Fibroblast of villous mesenchyme (primary cell): ENCODE measurements at regions not wholly inside any gene's neighbourhood (a gene's known extent, or its start where the extent isn't known, plus 50 kb on each side); places are given as distances from the start of the nearest gene placed in this dataset.

ENCODE experiments used
- DNase-seq: peaks from one replicate; pipeline ENCODE4 v3.0.0-alpha.2; 2010; ENCODE audit warnings: low read depth
- H3K4me3 ChIP-seq: 2 replicates; pipeline ENCODE4 v1.5.1; 2011; ENCODE audit warnings: low read depth, mild to moderate bottlenecking, low read length
- CTCF ChIP-seq: IDR thresholded peaks from 2 replicates; pipeline ENCODE4 v1.5.1; 2012; ENCODE audit warnings: low read depth, mild to moderate bottlenecking, low read length; ENCODE audit not compliant: insufficient read depth

GRCh38 chr2:7845332-7845731 lies 836.5 kb upstream of the ID2 start:
- no peak overlapping the region for H3K4me3 ChIP-seq
- TF ChIP-seq CTCF: no peak
- no peak for DNase-seq

- TF ChIP-seq CTCF: no peak
- no peak for DNase-seq
- no peak overlapping the region for H3K4me3 ChIP-seq
These were observed 835.2 kb upstream of the ID2 start for GRCh38 chr2:7846607-7847006.

GRCh38 chr2:7847321-7847720 lies 834.5 kb upstream of the ID2 start:
- no peak for TF ChIP-seq CTCF
- no peak for DNase-seq
- H3K4me3 ChIP-seq: no peak overlapping the region

- DNase-seq: no peak
- no peak for TF ChIP-seq CTCF
- H3K4me3 ChIP-seq: no peak overlapping the region
These were observed 832.8 kb upstream of the ID2 start for GRCh38 chr2:7849027-7849426.

GRCh38 chr2:7849531-7849930 lies 832.3 kb upstream of the ID2 start:
- DNase-seq: no peak
- H3K4me3 ChIP-seq: no peak overlapping the region
- no peak for TF ChIP-seq CTCF

GRCh38 chr2:7852546-7852945 lies 829.3 kb upstream of the ID2 start:
- TF ChIP-seq CTCF: no peak
- no peak overlapping the region for H3K4me3 ChIP-seq
- DNase-seq: no peak

- no peak overlapping the region for H3K4me3 ChIP-seq
- no peak for TF ChIP-seq CTCF
- no peak for DNase-seq
These were observed 824.0 kb upstream of the ID2 start for GRCh38 chr2:7857904-7858303.
